ENCODE measurements at regions not wholly inside any gene's neighbourhood (a gene's known extent, or its start where the extent isn't known, plus 50 kb on each side); places are given as distances from the start of the nearest gene placed in this dataset.

DNA sequence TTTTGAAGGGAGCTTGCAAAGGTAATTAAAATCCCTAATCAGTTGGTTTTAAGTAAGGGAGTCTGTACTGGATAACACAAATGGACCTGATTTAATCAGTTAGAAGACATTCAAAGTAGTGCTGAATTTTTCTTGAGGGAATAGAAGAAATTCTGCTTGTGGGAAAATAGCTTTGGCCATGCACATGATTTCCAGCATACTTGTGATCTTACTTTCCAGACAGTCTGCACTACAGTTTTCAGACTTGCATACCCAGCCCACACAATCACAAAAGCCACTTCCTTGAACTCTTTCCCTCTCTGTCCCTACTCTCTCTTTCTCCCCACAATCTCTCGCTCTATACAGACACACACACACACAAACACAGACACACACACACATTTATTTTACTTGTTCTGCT, 852.1 kb downstream of the PLA2G4A start:
- TF ChIP-seq ZBTB7A (IDR thresholded peaks at IDR 0.05; ENCODE audit: low read depth), result no peak

DNA sequence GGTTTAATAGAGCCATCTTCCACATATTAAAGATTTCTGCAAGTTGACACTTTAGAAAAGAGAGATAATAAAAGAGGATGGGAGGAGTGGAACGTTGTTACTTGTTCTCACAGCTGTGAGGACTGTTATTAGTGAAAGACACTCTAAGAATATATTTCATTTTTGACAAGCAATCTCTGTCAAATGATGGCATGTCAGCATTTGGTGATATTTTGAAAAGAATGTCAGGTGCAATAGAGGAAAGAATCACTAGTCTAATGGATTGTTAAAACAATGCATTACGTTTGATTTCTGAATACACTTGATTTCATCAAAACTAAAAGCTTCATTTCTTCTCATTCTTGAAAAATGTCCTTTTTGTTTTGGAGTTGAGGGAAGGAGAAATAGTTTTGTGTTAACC, 853.4 kb downstream of the PLA2G4A start:
- TF ChIP-seq TEAD4 (IDR thresholded peaks at IDR 0.05), result no peak
- TF ChIP-seq FOXM1 (IDR thresholded peaks at IDR 0.05; ENCODE audit: borderline replicate concordance, low read depth), result no peak
- no peak for TF ChIP-seq NFIC (IDR thresholded peaks at IDR 0.05)
- TF ChIP-seq, protein P1, sequence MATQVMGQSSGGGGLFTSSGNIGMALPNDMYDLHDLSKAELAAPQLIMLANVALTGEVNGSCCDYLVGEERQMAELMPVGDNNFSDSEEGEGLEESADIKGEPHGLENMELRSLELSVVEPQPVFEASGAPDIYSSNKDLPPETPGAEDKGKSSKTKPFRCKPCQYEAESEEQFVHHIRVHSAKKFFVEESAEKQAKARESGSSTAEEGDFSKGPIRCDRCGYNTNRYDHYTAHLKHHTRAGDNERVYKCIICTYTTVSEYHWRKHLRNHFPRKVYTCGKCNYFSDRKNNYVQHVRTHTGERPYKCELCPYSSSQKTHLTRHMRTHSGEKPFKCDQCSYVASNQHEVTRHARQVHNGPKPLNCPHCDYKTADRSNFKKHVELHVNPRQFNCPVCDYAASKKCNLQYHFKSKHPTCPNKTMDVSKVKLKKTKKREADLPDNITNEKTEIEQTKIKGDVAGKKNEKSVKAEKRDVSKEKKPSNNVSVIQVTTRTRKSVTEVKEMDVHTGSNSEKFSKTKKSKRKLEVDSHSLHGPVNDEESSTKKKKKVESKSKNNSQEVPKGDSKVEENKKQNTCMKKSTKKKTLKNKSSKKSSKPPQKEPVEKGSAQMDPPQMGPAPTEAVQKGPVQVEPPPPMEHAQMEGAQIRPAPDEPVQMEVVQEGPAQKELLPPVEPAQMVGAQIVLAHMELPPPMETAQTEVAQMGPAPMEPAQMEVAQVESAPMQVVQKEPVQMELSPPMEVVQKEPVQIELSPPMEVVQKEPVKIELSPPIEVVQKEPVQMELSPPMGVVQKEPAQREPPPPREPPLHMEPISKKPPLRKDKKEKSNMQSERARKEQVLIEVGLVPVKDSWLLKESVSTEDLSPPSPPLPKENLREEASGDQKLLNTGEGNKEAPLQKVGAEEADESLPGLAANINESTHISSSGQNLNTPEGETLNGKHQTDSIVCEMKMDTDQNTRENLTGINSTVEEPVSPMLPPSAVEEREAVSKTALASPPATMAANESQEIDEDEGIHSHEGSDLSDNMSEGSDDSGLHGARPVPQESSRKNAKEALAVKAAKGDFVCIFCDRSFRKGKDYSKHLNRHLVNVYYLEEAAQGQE (IDR thresholded peaks at IDR 0.05; ENCODE audit: low read depth), result no peak
- TF ChIP-seq CEBPB (IDR thresholded peaks at IDR 0.05), result no peak
- TF ChIP-seq YY1 (IDR thresholded peaks at IDR 0.05; ENCODE audit: low read depth), result no peak
- no peak for TF ChIP-seq EGR1 (IDR thresholded peaks at IDR 0.05)
- no peak for TF ChIP-seq TCF12 (IDR thresholded peaks at IDR 0.05; ENCODE audit: low read depth)
- TF ChIP-seq ZBTB7A (IDR thresholded peaks at IDR 0.05; ENCODE audit: low read depth), result no peak
- TF ChIP-seq, protein P2, sequence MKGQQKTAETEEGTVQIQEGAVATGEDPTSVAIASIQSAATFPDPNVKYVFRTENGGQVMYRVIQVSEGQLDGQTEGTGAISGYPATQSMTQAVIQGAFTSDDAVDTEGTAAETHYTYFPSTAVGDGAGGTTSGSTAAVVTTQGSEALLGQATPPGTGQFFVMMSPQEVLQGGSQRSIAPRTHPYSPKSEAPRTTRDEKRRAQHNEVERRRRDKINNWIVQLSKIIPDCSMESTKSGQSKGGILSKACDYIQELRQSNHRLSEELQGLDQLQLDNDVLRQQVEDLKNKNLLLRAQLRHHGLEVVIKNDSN (IDR thresholded peaks at IDR 0.05), result no peak
- TF ChIP-seq TAF1 (IDR thresholded peaks at IDR 0.05; ENCODE audit: low read depth), result no peak
- TF ChIP-seq EP300 (IDR thresholded peaks at IDR 0.05; ENCODE audit: borderline replicate concordance), result no peak
- TF ChIP-seq, protein P3, sequence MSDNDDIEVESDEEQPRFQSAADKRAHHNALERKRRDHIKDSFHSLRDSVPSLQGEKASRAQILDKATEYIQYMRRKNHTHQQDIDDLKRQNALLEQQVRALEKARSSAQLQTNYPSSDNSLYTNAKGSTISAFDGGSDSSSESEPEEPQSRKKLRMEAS (IDR thresholded peaks at IDR 0.05), result no peak

DNA sequence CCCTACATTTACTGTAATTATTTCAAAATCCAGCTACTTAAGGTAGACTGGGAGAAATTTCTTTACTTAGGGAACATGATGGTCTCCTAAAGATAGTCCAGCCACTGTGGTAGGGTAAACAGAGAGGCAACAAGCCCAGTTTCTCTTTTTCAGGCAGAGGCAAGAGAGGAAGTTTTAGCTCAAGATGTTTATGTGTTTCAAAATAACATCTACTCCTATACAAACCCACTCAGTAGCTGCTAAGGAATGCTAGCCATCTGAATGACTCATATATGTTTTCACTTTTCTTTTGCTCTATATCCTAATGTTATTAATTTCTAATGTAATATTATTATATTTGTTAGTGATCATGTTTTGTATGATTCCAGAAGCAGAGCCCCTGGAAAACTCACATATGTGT, 856.6 kb downstream of the PLA2G4A start:
- TF ChIP-seq TCF12 (IDR thresholded peaks at IDR 0.05; ENCODE audit: low read depth), result no peak
- no peak for TF ChIP-seq RAD21 (IDR thresholded peaks at IDR 0.05; ENCODE audit: low read depth)
- no peak for TF ChIP-seq TEAD4 (IDR thresholded peaks at IDR 0.05)
- TF ChIP-seq TAF1 (IDR thresholded peaks at IDR 0.05; ENCODE audit: low read depth), result no peak
- TF ChIP-seq ZBTB7A (IDR thresholded peaks at IDR 0.05; ENCODE audit: low read depth), result no peak
- TF ChIP-seq, protein P2 (IDR thresholded peaks at IDR 0.05), result no peak
- TF ChIP-seq EP300 (IDR thresholded peaks at IDR 0.05; ENCODE audit: borderline replicate concordance), result no peak
- TF ChIP-seq FOXM1 (IDR thresholded peaks at IDR 0.05; ENCODE audit: borderline replicate concordance, low read depth), result no peak
- TF ChIP-seq, protein P3 (IDR thresholded peaks at IDR 0.05), result no peak
- no peak for TF ChIP-seq CEBPB (IDR thresholded peaks at IDR 0.05)
- TF ChIP-seq CREB1 (IDR thresholded peaks at IDR 0.05; ENCODE audit: low read depth), result no peak
- TF ChIP-seq EGR1 (IDR thresholded peaks at IDR 0.05), result no peak
- TF ChIP-seq, protein P1 (IDR thresholded peaks at IDR 0.05; ENCODE audit: low read depth), result no peak
- no peak for TF ChIP-seq NFIC (IDR thresholded peaks at IDR 0.05)
- no peak for TF ChIP-seq YY1 (IDR thresholded peaks at IDR 0.05; ENCODE audit: low read depth)

DNA sequence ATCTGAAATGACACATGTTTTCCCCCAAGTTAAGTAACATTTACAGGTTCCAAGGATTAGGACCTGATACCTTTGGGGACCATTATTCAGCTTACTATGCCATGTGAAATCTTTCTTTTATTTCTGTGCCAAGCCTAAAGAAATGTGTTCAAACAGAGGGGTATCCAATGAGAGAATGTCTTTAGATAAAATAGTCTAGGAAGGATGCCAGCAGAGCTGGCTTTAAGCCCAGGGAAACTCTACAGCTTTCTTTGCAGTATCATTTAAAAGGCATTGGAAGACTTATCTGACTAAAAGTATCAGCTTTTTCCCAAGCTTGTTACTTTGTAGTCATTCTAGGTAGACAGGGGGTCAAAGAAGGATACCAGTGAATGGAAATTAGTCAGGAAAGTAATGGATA, 860.4 kb downstream of the PLA2G4A start:
- no peak for TF ChIP-seq CREB1 (IDR thresholded peaks at IDR 0.05; ENCODE audit: low read depth)
- no peak for TF ChIP-seq EP300 (IDR thresholded peaks at IDR 0.05; ENCODE audit: borderline replicate concordance)
- TF ChIP-seq NFIC (IDR thresholded peaks at IDR 0.05), result no peak
- TF ChIP-seq TEAD4 (IDR thresholded peaks at IDR 0.05), result no peak
- no peak for TF ChIP-seq YY1 (IDR thresholded peaks at IDR 0.05; ENCODE audit: low read depth)
- TF ChIP-seq, protein P2 (IDR thresholded peaks at IDR 0.05), result no peak
- no peak for TF ChIP-seq EGR1 (IDR thresholded peaks at IDR 0.05)
- TF ChIP-seq CEBPB (IDR thresholded peaks at IDR 0.05), result no peak
- no peak for TF ChIP-seq TCF12 (IDR thresholded peaks at IDR 0.05; ENCODE audit: low read depth)
- TF ChIP-seq, protein P1 (IDR thresholded peaks at IDR 0.05; ENCODE audit: low read depth), result no peak
- TF ChIP-seq, protein P3 (IDR thresholded peaks at IDR 0.05), result no peak
- TF ChIP-seq FOXM1 (IDR thresholded peaks at IDR 0.05; ENCODE audit: borderline replicate concordance, low read depth), result no peak
- no peak for TF ChIP-seq TAF1 (IDR thresholded peaks at IDR 0.05; ENCODE audit: low read depth)
- no peak for TF ChIP-seq ZBTB7A (IDR thresholded peaks at IDR 0.05; ENCODE audit: low read depth)
- no peak for TF ChIP-seq RAD21 (IDR thresholded peaks at IDR 0.05; ENCODE audit: low read depth)
